ENCODE measurements at regions not wholly inside any gene's neighbourhood (a gene's known extent, or its start where the extent isn't known, plus 50 kb on each side); places are given as distances from the start of the nearest gene placed in this dataset.
"Not testable (repeated sequence)": the region's sequence is repeated elsewhere in the genome, so short reads cannot be mapped to it uniquely, and the experiment has no call there.

GRCh38 chr4:159410076-159410777, 307.3 kb downstream of the RAPGEF2 start:
- no peak overlapping the region for H3K27ac Mint-ChIP-seq
- ATAC-seq (no peak), DNase-seq (no peak)
- H3K36me3 Mint-ChIP-seq (ENCODE audit: low read depth) = no peaks in the 10 kb centered on the region
- H3K27me3 Mint-ChIP-seq = peaks cover 34% of the 10 kb centered on the region
- H3K4me1 Mint-ChIP-seq = no peaks in the 10 kb centered on the region
- H3K4me3 Mint-ChIP-seq = no peak overlapping the region
- H3K9me3 ChIP-seq (ENCODE audit: control insufficient read depth, low read length, poor library complexity, severe bottlenecking) = no peaks in the 10 kb centered on the region

GRCh38 chr4:159410891-159411290, 308.0 kb downstream of the RAPGEF2 start:
- Mint-ChIP-seq H3K4me3 (no peak overlapping the region), H3K27me3 (peaks cover 34% of the 10 kb centered on the region), H3K27ac (no peak overlapping the region), H3K4me1 (no peaks in the 10 kb centered on the region), H3K36me3 (ENCODE audit: low read depth) (no peaks in the 10 kb centered on the region)
- no peak for ATAC-seq
- no peaks in the 10 kb centered on the region for H3K9me3 ChIP-seq (ENCODE audit: control insufficient read depth, low read length, poor library complexity, severe bottlenecking)
- DNase-seq = no peak

GRCh38 chr4:159413306-159413943, 310.5 kb downstream of the RAPGEF2 start:
- DNase-seq (no peak), ATAC-seq (no peak)
- Mint-ChIP-seq H3K27ac (no peak overlapping the region), H3K27me3 (peaks cover 44% of the 10 kb centered on the region), H3K36me3 (ENCODE audit: low read depth) (no peaks in the 10 kb centered on the region), H3K4me3 (no peak overlapping the region), H3K4me1 (no peaks in the 10 kb centered on the region)
- no peaks in the 10 kb centered on the region for H3K9me3 ChIP-seq (ENCODE audit: control insufficient read depth, low read length, poor library complexity, severe bottlenecking)

GRCh38 chr4:159414305-159414704, 311.4 kb downstream of the RAPGEF2 start:
- Mint-ChIP-seq H3K27ac (no peak overlapping the region), H3K4me1 (no peaks in the 10 kb centered on the region), H3K36me3 (ENCODE audit: low read depth) (no peaks in the 10 kb centered on the region), H3K4me3 (no peak overlapping the region), H3K27me3 (peaks cover 44% of the 10 kb centered on the region)
- no peak for ATAC-seq
- H3K9me3 ChIP-seq (ENCODE audit: control insufficient read depth, low read length, poor library complexity, severe bottlenecking) = no peaks in the 10 kb centered on the region
- DNase-seq = no peak

GRCh38 chr4:159416073-159416472, 313.2 kb downstream of the RAPGEF2 start:
- H3K9me3 ChIP-seq (ENCODE audit: control insufficient read depth, low read length, poor library complexity, severe bottlenecking) = no peaks in the 10 kb centered on the region
- Mint-ChIP-seq H3K4me3 (no peak overlapping the region), H3K27ac (no peak overlapping the region), H3K36me3 (ENCODE audit: low read depth) (no peaks in the 10 kb centered on the region), H3K4me1 (no peaks in the 10 kb centered on the region), H3K27me3 (peaks cover 30% of the 10 kb centered on the region)
- ATAC-seq = no peak
- no peak for DNase-seq

GRCh38 chr4:159416996-159417395, 314.1 kb downstream of the RAPGEF2 start:
- DNase-seq = no peak
- Mint-ChIP-seq H3K36me3 (ENCODE audit: low read depth) (no peaks in the 10 kb centered on the region), H3K4me3 (no peak overlapping the region), H3K27ac (no peak overlapping the region), H3K27me3 (peaks cover 29% of the 10 kb centered on the region), H3K4me1 (no peaks in the 10 kb centered on the region)
- no peaks in the 10 kb centered on the region for H3K9me3 ChIP-seq (ENCODE audit: control insufficient read depth, low read length, poor library complexity, severe bottlenecking)
- ATAC-seq = no peak

- Mint-ChIP-seq H3K27me3 (peaks cover 9% of the 10 kb centered on the region), H3K4me3 (no peak overlapping the region), H3K4me1 (no peaks in the 10 kb centered on the region), H3K36me3 (ENCODE audit: low read depth) (no peaks in the 10 kb centered on the region), H3K27ac (no peak overlapping the region)
- H3K9me3 ChIP-seq (ENCODE audit: control insufficient read depth, low read length, poor library complexity, severe bottlenecking) = no peaks in the 10 kb centered on the region
- DNase-seq = no peak
- ATAC-seq = no peak
These were observed 317.5 kb downstream of the RAPGEF2 start for GRCh38 chr4:159420162-159421057.

- H3K4me1 Mint-ChIP-seq; H3K27ac Mint-ChIP-seq; DNase-seq; H3K36me3 Mint-ChIP-seq (ENCODE audit: low read depth); H3K4me3 Mint-ChIP-seq; H3K9me3 ChIP-seq (ENCODE audit: control insufficient read depth, low read length, poor library complexity, severe bottlenecking); H3K27me3 Mint-ChIP-seq; ATAC-seq: not testable (repeated sequence)
These were observed 318.2 kb downstream of the RAPGEF2 start for GRCh38 chr4:159421058-159421419.

- no peaks in the 10 kb centered on the region for H3K36me3 Mint-ChIP-seq (ENCODE audit: low read depth)
- no peak overlapping the region for H3K4me3 Mint-ChIP-seq
- no peaks in the 10 kb centered on the region for H3K9me3 ChIP-seq (ENCODE audit: control insufficient read depth, low read length, poor library complexity, severe bottlenecking)
- no peak for ATAC-seq
- no peak for DNase-seq
- H3K27ac Mint-ChIP-seq = no peak overlapping the region
- no peaks in the 10 kb centered on the region for H3K4me1 Mint-ChIP-seq
- H3K27me3 Mint-ChIP-seq = no peaks in the 10 kb centered on the region
These were observed 319.1 kb downstream of the RAPGEF2 start for GRCh38 chr4:159422019-159422418.

- ATAC-seq (no peak), DNase-seq (no peak)
- H3K27me3 Mint-ChIP-seq = no peaks in the 10 kb centered on the region
- no peaks in the 10 kb centered on the region for H3K9me3 ChIP-seq (ENCODE audit: control insufficient read depth, low read length, poor library complexity, severe bottlenecking)
- no peaks in the 10 kb centered on the region for H3K36me3 Mint-ChIP-seq (ENCODE audit: low read depth)
- no peak overlapping the region for H3K27ac Mint-ChIP-seq
- H3K4me1 Mint-ChIP-seq = no peaks in the 10 kb centered on the region
- no peak overlapping the region for H3K4me3 Mint-ChIP-seq
These were observed 319.7 kb downstream of the RAPGEF2 start for GRCh38 chr4:159422626-159423025.

- DNase-seq (no peak), ATAC-seq (no peak)
- no peak overlapping the region for H3K27ac Mint-ChIP-seq
- peaks cover 4% of the 10 kb centered on the region for H3K4me1 Mint-ChIP-seq
- H3K27me3 Mint-ChIP-seq = no peaks in the 10 kb centered on the region
- no peaks in the 10 kb centered on the region for H3K36me3 Mint-ChIP-seq (ENCODE audit: low read depth)
- H3K9me3 ChIP-seq (ENCODE audit: control insufficient read depth, low read length, poor library complexity, severe bottlenecking) = no peaks in the 10 kb centered on the region
- H3K4me3 Mint-ChIP-seq = no peak overlapping the region
These were observed 322.9 kb downstream of the RAPGEF2 start for GRCh38 chr4:159425737-159426305.

- H3K27ac Mint-ChIP-seq = no peak overlapping the region
- H3K4me3 Mint-ChIP-seq = no peak overlapping the region
- no peaks in the 10 kb centered on the region for H3K36me3 Mint-ChIP-seq (ENCODE audit: low read depth)
- H3K27me3 Mint-ChIP-seq = peaks cover 12% of the 10 kb centered on the region
- ATAC-seq (no peak), DNase-seq (no peak)
- peaks cover 4% of the 10 kb centered on the region for H3K4me1 Mint-ChIP-seq
- no peaks in the 10 kb centered on the region for H3K9me3 ChIP-seq (ENCODE audit: control insufficient read depth, low read length, poor library complexity, severe bottlenecking)
These were observed 325.4 kb downstream of the RAPGEF2 start for GRCh38 chr4:159428293-159428692.

- no peak overlapping the region for H3K27ac Mint-ChIP-seq
- H3K9me3 ChIP-seq (ENCODE audit: control insufficient read depth, low read length, poor library complexity, severe bottlenecking) = no peaks in the 10 kb centered on the region
- DNase-seq (no peak), ATAC-seq (no peak)
- peak overlapping the region; percentile 19 for H3K4me3 Mint-ChIP-seq
- peaks cover 12% of the 10 kb centered on the region for H3K27me3 Mint-ChIP-seq
- peaks cover 4% of the 10 kb centered on the region for H3K4me1 Mint-ChIP-seq
- H3K36me3 Mint-ChIP-seq (ENCODE audit: low read depth) = no peaks in the 10 kb centered on the region
These were observed 326.3 kb downstream of the RAPGEF2 start for GRCh38 chr4:159428975-159429692.
